ENCODE measurements at regions not wholly inside any gene's neighbourhood (a gene's known extent, or its start where the extent isn't known, plus 50 kb on each side); places are given as distances from the start of the nearest gene placed in this dataset.

DNA sequence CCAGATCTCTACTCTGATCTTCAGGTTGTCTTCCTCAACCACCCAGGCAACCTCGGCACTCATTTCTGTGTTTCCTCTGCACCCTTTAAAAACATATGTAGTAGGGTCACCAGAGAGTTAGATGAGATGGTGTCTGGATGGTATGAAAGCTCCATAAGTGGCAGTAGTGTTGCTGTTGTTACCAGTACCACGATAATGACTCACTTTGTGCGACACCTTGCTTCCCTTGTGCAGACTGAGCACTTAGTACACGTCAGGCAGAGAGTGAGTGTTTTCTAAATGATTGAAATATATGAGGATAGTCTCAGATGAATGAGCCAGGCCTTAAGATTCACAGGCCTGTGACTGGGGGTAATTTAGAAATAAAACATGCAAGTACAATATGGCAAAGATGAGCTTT lies 188.7 kb downstream of the MAF start:
- TF ChIP-seq POLR2A (IDR thresholded peaks at IDR 0.05), result no peak
- TF ChIP-seq, protein P1, sequence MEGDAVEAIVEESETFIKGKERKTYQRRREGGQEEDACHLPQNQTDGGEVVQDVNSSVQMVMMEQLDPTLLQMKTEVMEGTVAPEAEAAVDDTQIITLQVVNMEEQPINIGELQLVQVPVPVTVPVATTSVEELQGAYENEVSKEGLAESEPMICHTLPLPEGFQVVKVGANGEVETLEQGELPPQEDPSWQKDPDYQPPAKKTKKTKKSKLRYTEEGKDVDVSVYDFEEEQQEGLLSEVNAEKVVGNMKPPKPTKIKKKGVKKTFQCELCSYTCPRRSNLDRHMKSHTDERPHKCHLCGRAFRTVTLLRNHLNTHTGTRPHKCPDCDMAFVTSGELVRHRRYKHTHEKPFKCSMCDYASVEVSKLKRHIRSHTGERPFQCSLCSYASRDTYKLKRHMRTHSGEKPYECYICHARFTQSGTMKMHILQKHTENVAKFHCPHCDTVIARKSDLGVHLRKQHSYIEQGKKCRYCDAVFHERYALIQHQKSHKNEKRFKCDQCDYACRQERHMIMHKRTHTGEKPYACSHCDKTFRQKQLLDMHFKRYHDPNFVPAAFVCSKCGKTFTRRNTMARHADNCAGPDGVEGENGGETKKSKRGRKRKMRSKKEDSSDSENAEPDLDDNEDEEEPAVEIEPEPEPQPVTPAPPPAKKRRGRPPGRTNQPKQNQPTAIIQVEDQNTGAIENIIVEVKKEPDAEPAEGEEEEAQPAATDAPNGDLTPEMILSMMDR (IDR thresholded peaks at IDR 0.05), result no peak

All from body of pancreas (tissue), 4 donors.